ENCODE measurements at regions not wholly inside any gene's neighbourhood (a gene's known extent, or its start where the extent isn't known, plus 50 kb on each side); places are given as distances from the start of the nearest gene placed in this dataset.

DNA sequence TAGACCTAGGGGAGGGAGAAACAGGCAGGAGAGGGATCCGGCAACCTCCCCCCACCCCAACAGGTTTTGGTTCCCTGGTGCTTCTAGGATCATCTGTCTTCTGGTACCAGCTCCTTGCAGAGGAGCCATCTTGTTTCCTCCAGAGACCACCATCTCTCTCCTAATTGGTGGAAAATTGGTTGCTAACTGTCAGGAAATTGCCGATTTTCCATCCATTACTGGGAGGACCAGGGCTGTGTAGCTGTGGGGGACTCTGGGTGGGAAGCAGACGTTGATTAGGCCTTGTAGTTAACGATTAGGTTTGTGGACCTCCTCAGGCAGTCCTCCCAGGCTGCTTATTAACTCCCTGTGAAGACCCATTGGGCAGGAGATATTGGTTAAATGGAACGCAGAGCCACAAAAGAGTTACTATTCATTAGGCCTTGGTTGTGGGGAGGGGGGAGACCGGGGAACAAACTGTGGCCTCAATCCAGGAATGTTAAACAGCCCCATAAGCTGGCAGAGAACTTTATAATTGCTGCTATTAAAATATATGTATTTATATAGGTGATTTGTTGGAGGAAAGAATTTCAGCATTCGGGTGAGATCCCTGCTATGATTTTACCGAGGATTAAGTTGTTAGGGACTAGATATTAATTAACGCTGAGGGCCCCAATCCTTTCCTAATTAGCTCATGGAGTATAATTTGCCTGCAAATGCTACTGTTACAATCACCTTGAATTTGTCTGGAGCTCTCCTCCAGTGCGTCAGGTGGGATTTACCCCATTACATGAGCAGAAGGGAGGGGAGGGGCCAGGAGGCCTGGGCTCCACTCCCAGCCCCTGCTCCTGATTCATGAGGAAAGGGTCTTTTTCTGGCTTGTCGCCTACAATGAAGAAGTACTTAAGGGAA is 61.2 kb upstream of the TRABD2B start:
- no peaks in the 10 kb centered on the region for H3K79me2 ChIP-seq (ENCODE audit: control insufficient read depth, insufficient read depth, low read length)
- dilution Hi-C loops (cut with MboI; ENCODE audit: extremely low pct_ligation_motif_present, low sequenced_read_pairs) (no loop called here), intact Hi-C loops (cut with micrococcal nuclease) (no loop called here)
- H3K9me3 ChIP-seq (replicated peaks; ENCODE audit: control insufficient read depth, insufficient read depth, low read length): no peaks in the 10 kb centered on the region
- no peak for FAIRE-seq
- H3K4me2 ChIP-seq (ENCODE audit: insufficient read depth, low read length): no peak overlapping the region
- H3K4me3 ChIP-seq (replicated peaks in 1 of 3; ENCODE audit: insufficient read depth in 1 of 3, low read depth in 1 of 3, low read length in 3 of 3): no peak overlapping the region
- POLR2A ChIA-PET: no interaction called here
- H2AFZ ChIP-seq (ENCODE audit: low read depth, low read length): no peak overlapping the region
- BruUV-seq (replicated peaks): no TSS peak
- H4K20me1 ChIP-seq (replicated peaks; ENCODE audit: control insufficient read depth, extremely low read depth, insufficient read depth, low read length): no peaks in the 10 kb centered on the region
- H3K4me1 ChIP-seq (ENCODE audit: control insufficient read depth, extremely low read depth, insufficient read depth, low read length): no peaks in the 10 kb centered on the region
- no peak overlapping the region for H3K27ac ChIP-seq (ENCODE audit: insufficient read depth, low read depth, low read length)
- no peaks in the 10 kb centered on the region for H3K36me3 ChIP-seq (ENCODE audit: control insufficient read depth in 2 of 2, extremely low read depth in 1 of 2, insufficient read depth in 2 of 2, low read length in 2 of 2)
- CTCF ChIA-PET: interaction anchor here (1.3 to 1.6 kb wide), 2 partner anchors 9 to 18 kb away, joined by 4 to 5 read pairs; no protein-coding TSS in a partner anchor
- no peak for TF ChIP-seq GATA2 (IDR thresholded peaks at IDR 0.05; ENCODE audit: insufficient read depth, insufficient read length, low read depth, low read length)
- no peaks in the 10 kb centered on the region for H3K27me3 ChIP-seq (ENCODE audit: control insufficient read depth in 2 of 2, insufficient read depth in 2 of 2, low read length in 2 of 2)
- H3K9ac ChIP-seq (replicated peaks; ENCODE audit: extremely low read depth, insufficient read depth, low read length): no peak overlapping the region
- DNase-seq (ENCODE audit: low read depth, low spot score): no peak
- no peaks in the 10 kb centered on the region for H3K9me1 ChIP-seq (replicated peaks; ENCODE audit: control insufficient read depth, extremely low read depth, insufficient read depth, low read length)

GRCh38 chr1:48057249-48057648 is 60.1 kb upstream of the TRABD2B start:
- DNase-seq (ENCODE audit: low read depth, low spot score): no peak
- Histone ChIP-seq H3K9me1 (replicated peaks; ENCODE audit: control insufficient read depth, extremely low read depth, insufficient read depth, low read length) (no peaks in the 10 kb centered on the region), H2AFZ (ENCODE audit: low read depth, low read length) (no peak overlapping the region), H3K27me3 (ENCODE audit: control insufficient read depth in 2 of 2, insufficient read depth in 2 of 2, low read length in 2 of 2) (no peaks in the 10 kb centered on the region), H3K79me2 (ENCODE audit: control insufficient read depth, insufficient read depth, low read length) (no peaks in the 10 kb centered on the region), H3K27ac (ENCODE audit: insufficient read depth, low read depth, low read length) (no peak overlapping the region), H3K9me3 (replicated peaks; ENCODE audit: control insufficient read depth, insufficient read depth, low read length) (no peaks in the 10 kb centered on the region), H3K4me1 (ENCODE audit: control insufficient read depth, extremely low read depth, insufficient read depth, low read length) (no peaks in the 10 kb centered on the region), H3K9ac (replicated peaks; ENCODE audit: extremely low read depth, insufficient read depth, low read length) (no peak overlapping the region), H3K36me3 (ENCODE audit: control insufficient read depth in 2 of 2, extremely low read depth in 1 of 2, insufficient read depth in 2 of 2, low read length in 2 of 2) (no peaks in the 10 kb centered on the region), H3K4me2 (ENCODE audit: insufficient read depth, low read length) (no peak overlapping the region), H3K4me3 (replicated peaks in 1 of 3; ENCODE audit: insufficient read depth in 1 of 3, low read depth in 1 of 3, low read length in 3 of 3) (no peak overlapping the region), H4K20me1 (replicated peaks; ENCODE audit: control insufficient read depth, extremely low read depth, insufficient read depth, low read length) (no peaks in the 10 kb centered on the region)
- intact Hi-C loops (cut with micrococcal nuclease): no loop called here
- no peak for FAIRE-seq
- POLR2A ChIA-PET: no interaction called here
- dilution Hi-C loops (cut with MboI; ENCODE audit: extremely low pct_ligation_motif_present, low sequenced_read_pairs): no loop called here
- CTCF ChIA-PET: no interaction called here
- TF ChIP-seq POLR2AphosphoS5 (IDR thresholded peaks at IDR 0.05; ENCODE audit: insufficient read depth, low read depth, low read length) (no peak), FOS (IDR thresholded peaks at IDR 0.05; ENCODE audit: borderline replicate concordance, insufficient read depth, low read length) (no peak), POLR2A (IDR thresholded peaks at IDR 0.05; ENCODE audit: low read depth, low read length) (no peak), JUN (IDR thresholded peaks at IDR 0.05; ENCODE audit: borderline replicate concordance, insufficient read depth, insufficient read length, low read depth) (no peak), EZH2 (IDR thresholded peaks at IDR 0.05; ENCODE audit: borderline replicate concordance, low read depth, low read length, severe bottlenecking) (no peak), MAX (IDR thresholded peaks at IDR 0.05; ENCODE audit: insufficient read depth, insufficient read length) (no peak), MYC (IDR thresholded peaks at IDR 0.05; ENCODE audit: low read depth, low read length) (no peak), GATA2 (IDR thresholded peaks at IDR 0.05; ENCODE audit: insufficient read depth, insufficient read length, low read depth, low read length) (no peak)
- TF ChIP-seq, protein P1, sequence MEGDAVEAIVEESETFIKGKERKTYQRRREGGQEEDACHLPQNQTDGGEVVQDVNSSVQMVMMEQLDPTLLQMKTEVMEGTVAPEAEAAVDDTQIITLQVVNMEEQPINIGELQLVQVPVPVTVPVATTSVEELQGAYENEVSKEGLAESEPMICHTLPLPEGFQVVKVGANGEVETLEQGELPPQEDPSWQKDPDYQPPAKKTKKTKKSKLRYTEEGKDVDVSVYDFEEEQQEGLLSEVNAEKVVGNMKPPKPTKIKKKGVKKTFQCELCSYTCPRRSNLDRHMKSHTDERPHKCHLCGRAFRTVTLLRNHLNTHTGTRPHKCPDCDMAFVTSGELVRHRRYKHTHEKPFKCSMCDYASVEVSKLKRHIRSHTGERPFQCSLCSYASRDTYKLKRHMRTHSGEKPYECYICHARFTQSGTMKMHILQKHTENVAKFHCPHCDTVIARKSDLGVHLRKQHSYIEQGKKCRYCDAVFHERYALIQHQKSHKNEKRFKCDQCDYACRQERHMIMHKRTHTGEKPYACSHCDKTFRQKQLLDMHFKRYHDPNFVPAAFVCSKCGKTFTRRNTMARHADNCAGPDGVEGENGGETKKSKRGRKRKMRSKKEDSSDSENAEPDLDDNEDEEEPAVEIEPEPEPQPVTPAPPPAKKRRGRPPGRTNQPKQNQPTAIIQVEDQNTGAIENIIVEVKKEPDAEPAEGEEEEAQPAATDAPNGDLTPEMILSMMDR (IDR thresholded peaks at IDR 0.05; ENCODE audit: extremely low read depth in 1 of 2, insufficient read depth in 1 of 2, low read depth in 1 of 2, low read length in 2 of 2): no peak
- no TSS peak for BruUV-seq (replicated peaks)

All from endothelial cell of umbilical vein (primary cell).